HEK293 (cell line): ENCODE measurements at regions not wholly inside any gene's neighbourhood (a gene's known extent, or its start where the extent isn't known, plus 50 kb on each side); places are given as distances from the start of the nearest gene placed in this dataset.

Experiments used
- GLI4 ChIP-seq: fragments of 450-650 bp; formaldehyde crosslinking; IDR thresholded peaks from 2 replicates; pipeline ENCODE4 v1.5.1; 2016; ENCODE audit warnings: missing biosample characterization, missing genetic modification characterization
- KLF10 ChIP-seq: fragments of 450-650 bp; IDR thresholded peaks from 2 replicates; pipeline ENCODE4 v1.5.1; 2018; ENCODE audit warnings: missing biosample characterization, mild to moderate bottlenecking, missing genetic modification characterization
- TCF7L2 ChIP-seq: IDR thresholded peaks from 2 replicates; pipeline ENCODE4 v1.6.1; 2011; ENCODE audit warnings: low read depth, mild to moderate bottlenecking, inconsistent platforms, low read length, moderate library complexity, borderline replicate concordance
- ZNF175 ChIP-seq: fragments of 450-650 bp; formaldehyde crosslinking; IDR thresholded peaks from 2 replicates; pipeline ENCODE4 v1.5.1; 2016; ENCODE audit warnings: missing biosample characterization, missing genetic modification characterization
- ZNF416 ChIP-seq: fragments of 450-650 bp; formaldehyde crosslinking; IDR thresholded peaks from 2 replicates; pipeline ENCODE4 v1.5.1; 2016; ENCODE audit warnings: missing biosample characterization, missing genetic modification characterization
- ZNF561 ChIP-seq: fragments of 450-650 bp; IDR thresholded peaks from 2 replicates; pipeline ENCODE4 v1.5.1; 2018; ENCODE audit warnings: missing biosample characterization, missing genetic modification characterization, borderline replicate concordance
- ZNF654 ChIP-seq: fragments of 450-650 bp; formaldehyde crosslinking; IDR thresholded peaks from 2 replicates; pipeline ENCODE4 v1.5.1; 2016; ENCODE audit warnings: low read depth, missing biosample characterization, missing genetic modification characterization
- TF ChIP-seq, protein P1 (sequence below): fragments of 450-650 bp; formaldehyde crosslinking; IDR thresholded peaks from 2 replicates; pipeline ENCODE4 v1.5.1; 2016; ENCODE audit warnings: missing biosample characterization, missing genetic modification characterization
- TF ChIP-seq, protein P2 (sequence below): fragments of 450-650 bp; formaldehyde crosslinking; IDR thresholded peaks from 2 replicates; pipeline ENCODE4 v1.5.1; 2016; ENCODE audit warnings: missing biosample characterization, missing genetic modification characterization
- TF ChIP-seq, protein P3 (sequence below): fragments of 450-650 bp; formaldehyde crosslinking; IDR thresholded peaks from 2 replicates; pipeline ENCODE4 v1.5.1; 2016; ENCODE audit warnings: missing biosample characterization, missing genetic modification characterization
- TF ChIP-seq, protein P4 (sequence below): fragments of 450-650 bp; formaldehyde crosslinking; IDR thresholded peaks from 2 replicates; pipeline ENCODE4 v1.5.1; 2016; ENCODE audit warnings: missing biosample characterization, missing genetic modification characterization
- TF ChIP-seq, protein P5 (sequence below): fragments of 450-650 bp; formaldehyde crosslinking; IDR thresholded peaks from 2 replicates; pipeline ENCODE4 v1.5.1; 2016; ENCODE audit warnings: missing biosample characterization, missing genetic modification characterization, low read depth
- TF ChIP-seq, protein P6 (sequence below): fragments of 450-650 bp; formaldehyde crosslinking; IDR thresholded peaks from 2 replicates; pipeline ENCODE4 v1.5.1; 2016; ENCODE audit warnings: missing biosample characterization, missing genetic modification characterization

DNA sequence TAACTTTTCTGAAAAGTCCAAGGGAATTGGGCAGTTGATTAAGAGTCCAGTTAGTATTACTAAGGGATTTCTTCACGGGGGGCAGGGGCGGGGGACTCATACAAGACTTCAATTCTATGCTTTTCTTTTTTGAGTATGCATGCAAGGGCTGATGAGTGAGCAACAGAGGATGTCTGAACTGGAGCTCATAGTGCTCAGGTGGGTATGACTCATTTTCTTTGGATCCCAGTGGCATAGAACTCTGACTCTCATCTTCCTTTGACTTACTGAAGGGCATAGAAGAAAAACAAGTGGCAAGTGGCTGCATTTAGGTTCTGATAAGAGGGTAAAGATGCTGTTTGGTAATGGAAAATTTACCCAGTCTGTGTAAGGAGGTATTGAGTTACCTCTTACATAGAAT lies 749.2 kb downstream of the NOVA1 start:
- TF ChIP-seq ZNF654 (no peak), ZNF416 (tag by site-specific recombination) (no peak), ZNF561 (tag by site-specific recombination) (no peak), KLF10 (tag by site-specific recombination) (no peak), ZNF175 (no peak), TCF7L2 (no peak), GLI4 (tag by site-specific recombination) (no peak)
- TF ChIP-seq, protein P1, sequence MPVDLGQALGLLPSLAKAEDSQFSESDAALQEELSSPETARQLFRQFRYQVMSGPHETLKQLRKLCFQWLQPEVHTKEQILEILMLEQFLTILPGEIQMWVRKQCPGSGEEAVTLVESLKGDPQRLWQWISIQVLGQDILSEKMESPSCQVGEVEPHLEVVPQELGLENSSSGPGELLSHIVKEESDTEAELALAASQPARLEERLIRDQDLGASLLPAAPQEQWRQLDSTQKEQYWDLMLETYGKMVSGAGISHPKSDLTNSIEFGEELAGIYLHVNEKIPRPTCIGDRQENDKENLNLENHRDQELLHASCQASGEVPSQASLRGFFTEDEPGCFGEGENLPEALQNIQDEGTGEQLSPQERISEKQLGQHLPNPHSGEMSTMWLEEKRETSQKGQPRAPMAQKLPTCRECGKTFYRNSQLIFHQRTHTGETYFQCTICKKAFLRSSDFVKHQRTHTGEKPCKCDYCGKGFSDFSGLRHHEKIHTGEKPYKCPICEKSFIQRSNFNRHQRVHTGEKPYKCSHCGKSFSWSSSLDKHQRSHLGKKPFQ (tag by site-specific recombination): no peak
- TF ChIP-seq, protein P2, sequence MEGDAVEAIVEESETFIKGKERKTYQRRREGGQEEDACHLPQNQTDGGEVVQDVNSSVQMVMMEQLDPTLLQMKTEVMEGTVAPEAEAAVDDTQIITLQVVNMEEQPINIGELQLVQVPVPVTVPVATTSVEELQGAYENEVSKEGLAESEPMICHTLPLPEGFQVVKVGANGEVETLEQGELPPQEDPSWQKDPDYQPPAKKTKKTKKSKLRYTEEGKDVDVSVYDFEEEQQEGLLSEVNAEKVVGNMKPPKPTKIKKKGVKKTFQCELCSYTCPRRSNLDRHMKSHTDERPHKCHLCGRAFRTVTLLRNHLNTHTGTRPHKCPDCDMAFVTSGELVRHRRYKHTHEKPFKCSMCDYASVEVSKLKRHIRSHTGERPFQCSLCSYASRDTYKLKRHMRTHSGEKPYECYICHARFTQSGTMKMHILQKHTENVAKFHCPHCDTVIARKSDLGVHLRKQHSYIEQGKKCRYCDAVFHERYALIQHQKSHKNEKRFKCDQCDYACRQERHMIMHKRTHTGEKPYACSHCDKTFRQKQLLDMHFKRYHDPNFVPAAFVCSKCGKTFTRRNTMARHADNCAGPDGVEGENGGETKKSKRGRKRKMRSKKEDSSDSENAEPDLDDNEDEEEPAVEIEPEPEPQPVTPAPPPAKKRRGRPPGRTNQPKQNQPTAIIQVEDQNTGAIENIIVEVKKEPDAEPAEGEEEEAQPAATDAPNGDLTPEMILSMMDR (tag by site-specific recombination): no peak
- TF ChIP-seq, protein P3, sequence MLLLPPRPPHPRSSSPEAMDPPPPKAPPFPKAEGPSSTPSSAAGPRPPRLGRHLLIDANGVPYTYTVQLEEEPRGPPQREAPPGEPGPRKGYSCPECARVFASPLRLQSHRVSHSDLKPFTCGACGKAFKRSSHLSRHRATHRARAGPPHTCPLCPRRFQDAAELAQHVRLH (tag by site-specific recombination): no peak
- TF ChIP-seq, protein P4, sequence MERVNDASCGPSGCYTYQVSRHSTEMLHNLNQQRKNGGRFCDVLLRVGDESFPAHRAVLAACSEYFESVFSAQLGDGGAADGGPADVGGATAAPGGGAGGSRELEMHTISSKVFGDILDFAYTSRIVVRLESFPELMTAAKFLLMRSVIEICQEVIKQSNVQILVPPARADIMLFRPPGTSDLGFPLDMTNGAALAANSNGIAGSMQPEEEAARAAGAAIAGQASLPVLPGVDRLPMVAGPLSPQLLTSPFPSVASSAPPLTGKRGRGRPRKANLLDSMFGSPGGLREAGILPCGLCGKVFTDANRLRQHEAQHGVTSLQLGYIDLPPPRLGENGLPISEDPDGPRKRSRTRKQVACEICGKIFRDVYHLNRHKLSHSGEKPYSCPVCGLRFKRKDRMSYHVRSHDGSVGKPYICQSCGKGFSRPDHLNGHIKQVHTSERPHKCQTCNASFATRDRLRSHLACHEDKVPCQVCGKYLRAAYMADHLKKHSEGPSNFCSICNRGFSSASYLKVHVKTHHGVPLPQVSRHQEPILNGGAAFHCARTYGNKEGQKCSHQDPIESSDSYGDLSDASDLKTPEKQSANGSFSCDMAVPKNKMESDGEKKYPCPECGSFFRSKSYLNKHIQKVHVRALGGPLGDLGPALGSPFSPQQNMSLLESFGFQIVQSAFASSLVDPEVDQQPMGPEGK (tag by site-specific recombination): no peak
- TF ChIP-seq, protein P5, sequence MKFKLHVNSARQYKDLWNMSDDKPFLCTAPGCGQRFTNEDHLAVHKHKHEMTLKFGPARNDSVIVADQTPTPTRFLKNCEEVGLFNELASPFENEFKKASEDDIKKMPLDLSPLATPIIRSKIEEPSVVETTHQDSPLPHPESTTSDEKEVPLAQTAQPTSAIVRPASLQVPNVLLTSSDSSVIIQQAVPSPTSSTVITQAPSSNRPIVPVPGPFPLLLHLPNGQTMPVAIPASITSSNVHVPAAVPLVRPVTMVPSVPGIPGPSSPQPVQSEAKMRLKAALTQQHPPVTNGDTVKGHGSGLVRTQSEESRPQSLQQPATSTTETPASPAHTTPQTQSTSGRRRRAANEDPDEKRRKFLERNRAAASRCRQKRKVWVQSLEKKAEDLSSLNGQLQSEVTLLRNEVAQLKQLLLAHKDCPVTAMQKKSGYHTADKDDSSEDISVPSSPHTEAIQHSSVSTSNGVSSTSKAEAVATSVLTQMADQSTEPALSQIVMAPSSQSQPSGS (tag by site-specific recombination): no peak
- TF ChIP-seq, protein P6, sequence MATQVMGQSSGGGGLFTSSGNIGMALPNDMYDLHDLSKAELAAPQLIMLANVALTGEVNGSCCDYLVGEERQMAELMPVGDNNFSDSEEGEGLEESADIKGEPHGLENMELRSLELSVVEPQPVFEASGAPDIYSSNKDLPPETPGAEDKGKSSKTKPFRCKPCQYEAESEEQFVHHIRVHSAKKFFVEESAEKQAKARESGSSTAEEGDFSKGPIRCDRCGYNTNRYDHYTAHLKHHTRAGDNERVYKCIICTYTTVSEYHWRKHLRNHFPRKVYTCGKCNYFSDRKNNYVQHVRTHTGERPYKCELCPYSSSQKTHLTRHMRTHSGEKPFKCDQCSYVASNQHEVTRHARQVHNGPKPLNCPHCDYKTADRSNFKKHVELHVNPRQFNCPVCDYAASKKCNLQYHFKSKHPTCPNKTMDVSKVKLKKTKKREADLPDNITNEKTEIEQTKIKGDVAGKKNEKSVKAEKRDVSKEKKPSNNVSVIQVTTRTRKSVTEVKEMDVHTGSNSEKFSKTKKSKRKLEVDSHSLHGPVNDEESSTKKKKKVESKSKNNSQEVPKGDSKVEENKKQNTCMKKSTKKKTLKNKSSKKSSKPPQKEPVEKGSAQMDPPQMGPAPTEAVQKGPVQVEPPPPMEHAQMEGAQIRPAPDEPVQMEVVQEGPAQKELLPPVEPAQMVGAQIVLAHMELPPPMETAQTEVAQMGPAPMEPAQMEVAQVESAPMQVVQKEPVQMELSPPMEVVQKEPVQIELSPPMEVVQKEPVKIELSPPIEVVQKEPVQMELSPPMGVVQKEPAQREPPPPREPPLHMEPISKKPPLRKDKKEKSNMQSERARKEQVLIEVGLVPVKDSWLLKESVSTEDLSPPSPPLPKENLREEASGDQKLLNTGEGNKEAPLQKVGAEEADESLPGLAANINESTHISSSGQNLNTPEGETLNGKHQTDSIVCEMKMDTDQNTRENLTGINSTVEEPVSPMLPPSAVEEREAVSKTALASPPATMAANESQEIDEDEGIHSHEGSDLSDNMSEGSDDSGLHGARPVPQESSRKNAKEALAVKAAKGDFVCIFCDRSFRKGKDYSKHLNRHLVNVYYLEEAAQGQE (tag by site-specific recombination): no peak
